HL-60 (cell line): ENCODE measurements at regions not wholly inside any gene's neighbourhood (a gene's known extent, or its start where the extent isn't known, plus 50 kb on each side); places are given as distances from the start of the nearest gene placed in this dataset.

Source experiments
- CTCF ChIP-seq: IDR thresholded peaks from one replicate; pipeline ENCODE4 v1.5.1; 2011; ENCODE audit warnings: low read length, control low read depth, inconsistent platforms; ENCODE audit not compliant: insufficient read depth
- POLR2AphosphoS5 ChIP-seq: IDR thresholded peaks from 2 replicates; pipeline ENCODE4 v1.6.1; 2012; ENCODE audit warnings: low read depth
- TF ChIP-seq, protein P1 (sequence below): IDR thresholded peaks from 2 replicates; pipeline ENCODE4 v1.6.1; 2012; ENCODE audit warnings: low read depth; ENCODE audit not compliant: insufficient replicate concordance

DNA sequence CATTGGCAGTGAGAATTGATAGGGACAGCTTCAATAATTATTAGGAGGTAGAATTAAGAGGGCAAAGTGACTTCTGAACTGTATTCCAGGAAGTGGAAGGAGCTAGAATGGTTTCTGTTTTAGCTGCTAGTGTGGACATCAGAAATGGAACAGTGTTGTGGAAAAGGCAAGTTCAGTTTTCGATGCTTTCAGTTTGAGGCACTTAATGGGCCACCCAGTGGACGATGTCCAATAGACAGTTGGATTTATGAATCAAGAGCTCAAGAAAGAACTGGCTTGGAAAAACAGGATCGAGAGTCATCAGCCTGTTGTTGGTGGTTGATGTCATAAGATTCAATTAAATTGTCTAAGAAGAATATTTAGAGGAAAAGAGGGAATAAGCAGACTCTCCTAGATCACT, 136.3 kb downstream of the DYRK2 start:
- TF ChIP-seq POLR2AphosphoS5 (no peak), CTCF (no peak)
- TF ChIP-seq, protein P1, sequence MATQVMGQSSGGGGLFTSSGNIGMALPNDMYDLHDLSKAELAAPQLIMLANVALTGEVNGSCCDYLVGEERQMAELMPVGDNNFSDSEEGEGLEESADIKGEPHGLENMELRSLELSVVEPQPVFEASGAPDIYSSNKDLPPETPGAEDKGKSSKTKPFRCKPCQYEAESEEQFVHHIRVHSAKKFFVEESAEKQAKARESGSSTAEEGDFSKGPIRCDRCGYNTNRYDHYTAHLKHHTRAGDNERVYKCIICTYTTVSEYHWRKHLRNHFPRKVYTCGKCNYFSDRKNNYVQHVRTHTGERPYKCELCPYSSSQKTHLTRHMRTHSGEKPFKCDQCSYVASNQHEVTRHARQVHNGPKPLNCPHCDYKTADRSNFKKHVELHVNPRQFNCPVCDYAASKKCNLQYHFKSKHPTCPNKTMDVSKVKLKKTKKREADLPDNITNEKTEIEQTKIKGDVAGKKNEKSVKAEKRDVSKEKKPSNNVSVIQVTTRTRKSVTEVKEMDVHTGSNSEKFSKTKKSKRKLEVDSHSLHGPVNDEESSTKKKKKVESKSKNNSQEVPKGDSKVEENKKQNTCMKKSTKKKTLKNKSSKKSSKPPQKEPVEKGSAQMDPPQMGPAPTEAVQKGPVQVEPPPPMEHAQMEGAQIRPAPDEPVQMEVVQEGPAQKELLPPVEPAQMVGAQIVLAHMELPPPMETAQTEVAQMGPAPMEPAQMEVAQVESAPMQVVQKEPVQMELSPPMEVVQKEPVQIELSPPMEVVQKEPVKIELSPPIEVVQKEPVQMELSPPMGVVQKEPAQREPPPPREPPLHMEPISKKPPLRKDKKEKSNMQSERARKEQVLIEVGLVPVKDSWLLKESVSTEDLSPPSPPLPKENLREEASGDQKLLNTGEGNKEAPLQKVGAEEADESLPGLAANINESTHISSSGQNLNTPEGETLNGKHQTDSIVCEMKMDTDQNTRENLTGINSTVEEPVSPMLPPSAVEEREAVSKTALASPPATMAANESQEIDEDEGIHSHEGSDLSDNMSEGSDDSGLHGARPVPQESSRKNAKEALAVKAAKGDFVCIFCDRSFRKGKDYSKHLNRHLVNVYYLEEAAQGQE, result no peak
